ENCODE measurements at regions not wholly inside any gene's neighbourhood (a gene's known extent, or its start where the extent isn't known, plus 50 kb on each side); places are given as distances from the start of the nearest gene placed in this dataset.

DNA sequence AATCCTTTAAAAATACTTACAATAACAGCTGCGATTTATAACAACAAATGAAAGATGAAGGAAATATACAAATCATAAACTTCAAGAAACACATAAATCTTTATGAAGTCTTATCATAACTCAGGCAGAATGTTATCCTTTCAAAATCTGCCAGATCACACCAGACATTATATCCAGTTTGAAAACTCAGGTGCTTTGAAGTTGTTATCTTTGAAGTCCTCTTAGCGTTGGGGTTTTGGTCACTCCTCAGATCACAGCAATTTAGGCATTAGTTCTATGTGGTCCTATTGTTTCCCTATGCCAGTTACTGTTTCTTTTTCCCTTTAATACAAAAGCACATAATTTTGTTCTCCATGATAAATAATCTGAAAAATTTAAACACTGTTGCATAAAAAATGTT lies 934.6 kb downstream of the EPHA3 start:
- TF ChIP-seq, protein P1, sequence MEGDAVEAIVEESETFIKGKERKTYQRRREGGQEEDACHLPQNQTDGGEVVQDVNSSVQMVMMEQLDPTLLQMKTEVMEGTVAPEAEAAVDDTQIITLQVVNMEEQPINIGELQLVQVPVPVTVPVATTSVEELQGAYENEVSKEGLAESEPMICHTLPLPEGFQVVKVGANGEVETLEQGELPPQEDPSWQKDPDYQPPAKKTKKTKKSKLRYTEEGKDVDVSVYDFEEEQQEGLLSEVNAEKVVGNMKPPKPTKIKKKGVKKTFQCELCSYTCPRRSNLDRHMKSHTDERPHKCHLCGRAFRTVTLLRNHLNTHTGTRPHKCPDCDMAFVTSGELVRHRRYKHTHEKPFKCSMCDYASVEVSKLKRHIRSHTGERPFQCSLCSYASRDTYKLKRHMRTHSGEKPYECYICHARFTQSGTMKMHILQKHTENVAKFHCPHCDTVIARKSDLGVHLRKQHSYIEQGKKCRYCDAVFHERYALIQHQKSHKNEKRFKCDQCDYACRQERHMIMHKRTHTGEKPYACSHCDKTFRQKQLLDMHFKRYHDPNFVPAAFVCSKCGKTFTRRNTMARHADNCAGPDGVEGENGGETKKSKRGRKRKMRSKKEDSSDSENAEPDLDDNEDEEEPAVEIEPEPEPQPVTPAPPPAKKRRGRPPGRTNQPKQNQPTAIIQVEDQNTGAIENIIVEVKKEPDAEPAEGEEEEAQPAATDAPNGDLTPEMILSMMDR (IDR thresholded peaks at IDR 0.05), result no peak
- no peak for TF ChIP-seq POLR2A (IDR thresholded peaks at IDR 0.05)

Measured in gastroesophageal sphincter (tissue), 3 donors.